ENCODE measurements at regions not wholly inside any gene's neighbourhood (a gene's known extent, or its start where the extent isn't known, plus 50 kb on each side); places are given as distances from the start of the nearest gene placed in this dataset.

- no CpG with 5 or more reads among the region's 10 CpGs for WGBS (ENCODE audit: extremely low coverage, insufficient read length, low lambda C conversion rate)
- Histone ChIP-seq H3K4me1 (ENCODE audit: insufficient read depth, low read length) (peaks cover 4% of the 10 kb centered on the region; the same call in 1 of the 2 replicates), H2BK5ac (ENCODE audit: insufficient read length, low read length) (no peak overlapping the region), H3K27ac (ENCODE audit: insufficient read length, low read depth, low read length) (no peak overlapping the region), H3K4ac (ENCODE audit: low read depth, low read length) (no peak overlapping the region), H4K91ac (ENCODE audit: insufficient read length, low read depth, low read length) (no peak overlapping the region), H3K9me3 (ENCODE audit: control insufficient read depth, low read depth, low read length) (no peaks in the 10 kb centered on the region), H4K5ac (ENCODE audit: insufficient read length, low read depth, low read length) (no peak overlapping the region), H3K18ac (ENCODE audit: insufficient read length, low read depth, low read length) (no peak overlapping the region), H3K56ac (ENCODE audit: insufficient read length, low read depth, low read length) (no peak overlapping the region), H4K8ac (replicated peaks; ENCODE audit: insufficient read length, low read depth, low read length) (no peak overlapping the region), H4K20me1 (ENCODE audit: control insufficient read depth, insufficient read depth, insufficient read length) (no peaks in the 10 kb centered on the region), H2BK20ac (ENCODE audit: low read depth, low read length, poor library complexity, severe bottlenecking) (no peak overlapping the region), H2BK15ac (ENCODE audit: low read depth, low read length) (no peak overlapping the region), H2AK5ac (ENCODE audit: insufficient read length, low read length) (no peak overlapping the region), H3K27me3 (ENCODE audit: insufficient read depth, low read length) (no peaks in the 10 kb centered on the region), H3K23ac (ENCODE audit: insufficient read length, low read depth, low read length) (no peak overlapping the region), H3K23me2 (ENCODE audit: insufficient read length, low read depth, low read length, poor library complexity, severe bottlenecking) (peaks cover 2% of the 10 kb centered on the region), H2BK120ac (ENCODE audit: low read depth, low read length, poor library complexity, severe bottlenecking) (no peak overlapping the region), H3T11ph (ENCODE audit: low read length) (no peak overlapping the region), H3K9ac (ENCODE audit: extremely low read depth, insufficient read length, low read length) (no peak overlapping the region), H3K14ac (ENCODE audit: insufficient read depth, low read length) (no peak overlapping the region), H3K79me1 (ENCODE audit: insufficient read depth, low read depth, low read length, poor library complexity, severe bottlenecking) (no peaks in the 10 kb centered on the region), H2BK12ac (ENCODE audit: insufficient read length, low read depth, low read length) (no peak overlapping the region), H3K4me2 (ENCODE audit: insufficient read depth, insufficient read length, low read length) (no peak overlapping the region), H3K79me2 (ENCODE audit: insufficient read depth, low read length) (no peaks in the 10 kb centered on the region), H2AFZ (ENCODE audit: low read length) (no peak overlapping the region)
- H3K9me3 Mint-ChIP-seq = no peaks in the 10 kb centered on the region
- TF ChIP-seq CTCF (conservative IDR thresholded peaks at IDR 0.05) = no peak
- H3K27ac Mint-ChIP-seq = no peak overlapping the region
- no peak for DNase-seq
- peaks cover 55 to 63% of the 10 kb centered on the region in 2 experiments for H3K4me1 Mint-ChIP-seq
- no peaks in the 10 kb centered on the region; the same call in none of the 2 replicates for H3K27me3 Mint-ChIP-seq (ENCODE audit: low read depth)
- no peaks in the 10 kb centered on the region for H3K36me3 Mint-ChIP-seq (ENCODE audit: insufficient read depth in 1 of 3, low read depth in 3 of 3)
- H3K4me3 Mint-ChIP-seq = no peak overlapping the region
Measured at GRCh38 chr2:16034975-16035746, 94.8 kb downstream of the MYCN start.

All from H9 (cell line).